BE2C (cell line): ENCODE measurements at regions not wholly inside any gene's neighbourhood (a gene's known extent, or its start where the extent isn't known, plus 50 kb on each side); places are given as distances from the start of the nearest gene placed in this dataset.

Experiments used
- DNase-seq: peaks from one replicate; pipeline ENCODE4 v3.0.0-alpha.2; 2020
- H3K27me3 ChIP-seq: fragments of 250-450 bp; sonication (Bioruptor Pico); 2 replicates; pipeline ENCODE4 v1.5.1; 2020; ENCODE audit warnings: mild to moderate bottlenecking
- H3K36me3 ChIP-seq: fragments of 250-450 bp; sonication (Bioruptor Pico); 2 replicates; pipeline ENCODE4 v1.5.1; 2020; ENCODE audit warnings: mild to moderate bottlenecking
- H3K4me1 ChIP-seq: fragments of 250-450 bp; sonication (Bioruptor Pico); 2 replicates; pipeline ENCODE4 v1.5.1; 2020
- H3K4me3 ChIP-seq: 2 replicates; pipeline ENCODE4 v1.5.1; 2011; ENCODE audit warnings: low read depth, low read length
- H3K9me3 ChIP-seq: fragments of 250-450 bp; sonication (Bioruptor Pico); 2 replicates; pipeline ENCODE4 v1.5.1; 2020
- CTCF ChIP-seq: IDR thresholded peaks from 2 replicates; pipeline ENCODE4 v1.5.1; 2012; ENCODE audit warnings: mild to moderate bottlenecking, low read depth, low read length

- no peaks in the 10 kb centered on the region for H3K36me3 ChIP-seq
- DNase-seq: no peak
- H3K9me3 ChIP-seq: no peaks in the 10 kb centered on the region
- no peaks in the 10 kb centered on the region for H3K4me1 ChIP-seq
- no peaks in the 10 kb centered on the region for H3K27me3 ChIP-seq
- H3K4me3 ChIP-seq: no peak overlapping the region
- no peak for TF ChIP-seq CTCF
These were observed 609.2 kb upstream of the ZNF385D start for GRCh38 chr3:22360164-22360563.

GRCh38 chr3:22360970-22361369 is 610.0 kb upstream of the ZNF385D start:
- no peak for TF ChIP-seq CTCF
- no peaks in the 10 kb centered on the region for H3K27me3 ChIP-seq
- no peaks in the 10 kb centered on the region for H3K4me1 ChIP-seq
- H3K4me3 ChIP-seq: no peak overlapping the region
- DNase-seq: no peak
- no peaks in the 10 kb centered on the region for H3K9me3 ChIP-seq
- H3K36me3 ChIP-seq: no peaks in the 10 kb centered on the region

GRCh38 chr3:22361521-22361920 is 610.5 kb upstream of the ZNF385D start:
- Histone ChIP-seq H3K27me3 (no peaks in the 10 kb centered on the region), H3K4me3 (no peak overlapping the region), H3K36me3 (no peaks in the 10 kb centered on the region), H3K9me3 (no peaks in the 10 kb centered on the region), H3K4me1 (no peaks in the 10 kb centered on the region)
- no peak for DNase-seq
- TF ChIP-seq CTCF: no peak

- Histone ChIP-seq H3K36me3 (no peaks in the 10 kb centered on the region), H3K4me3 (no peak overlapping the region), H3K4me1 (no peaks in the 10 kb centered on the region), H3K27me3 (no peaks in the 10 kb centered on the region), H3K9me3 (no peaks in the 10 kb centered on the region)
- DNase-seq: no peak
- no peak for TF ChIP-seq CTCF
These were observed 613.8 kb upstream of the ZNF385D start for GRCh38 chr3:22364851-22365250.

GRCh38 chr3:22366781-22367180 is 615.8 kb upstream of the ZNF385D start:
- no peak for TF ChIP-seq CTCF
- no peaks in the 10 kb centered on the region for H3K9me3 ChIP-seq
- no peaks in the 10 kb centered on the region for H3K4me1 ChIP-seq
- DNase-seq: no peak
- no peaks in the 10 kb centered on the region for H3K27me3 ChIP-seq
- H3K4me3 ChIP-seq: no peak overlapping the region
- no peaks in the 10 kb centered on the region for H3K36me3 ChIP-seq

GRCh38 chr3:22371036-22371435 is 620.0 kb upstream of the ZNF385D start:
- DNase-seq: no peak
- no peak overlapping the region for H3K4me3 ChIP-seq
- TF ChIP-seq CTCF: no peak
- no peaks in the 10 kb centered on the region for H3K9me3 ChIP-seq
- no peaks in the 10 kb centered on the region for H3K36me3 ChIP-seq
- no peaks in the 10 kb centered on the region for H3K27me3 ChIP-seq
- H3K4me1 ChIP-seq: no peaks in the 10 kb centered on the region
